ENCODE measurements at regions not wholly inside any gene's neighbourhood (a gene's known extent, or its start where the extent isn't known, plus 50 kb on each side); places are given as distances from the start of the nearest gene placed in this dataset.
A peak's percentile ranks its signal among the peaks of the same experiment; 100 is the strongest.

- Histone ChIP-seq H3K4me3 (no peak overlapping the region), H3K27ac (peak overlapping the region in 1 of 4 donors; percentile 94), H3K9me3 (no peaks in the 10 kb centered on the region), H3K4me1 (peaks cover 3 to 16% (median 4%) of the 10 kb centered on the region in 4 donors), H3K27me3 (no peaks in the 10 kb centered on the region), H3K36me3 (no peaks in the 10 kb centered on the region)
- 91 to 94% methylated on average over 2 to 3 of the region's 3 CpGs for WGBS, 2 donors (ENCODE audit: low coverage in 1 of 2)
- in situ Hi-C loops (cut with MboI; ENCODE audit: low pct_ligation_motif_present in 1 of 4, low pct_unique_long_range_greater_than_20kb in 1 of 4, low sequenced_read_pairs in 3 of 4): loop anchor here (5.0 to 25.0 kb wide), 6 partner anchors 244 to 534 kb away; no protein-coding TSS in a partner anchor
- intact Hi-C loops (cut with DNase I; ENCODE audit: low total_unique reads): loop anchor here (5.0 kb wide), 1 partner anchor 191 kb away; no protein-coding TSS in a partner anchor
- TF ChIP-seq POLR2AphosphoS5 (IDR thresholded peaks at IDR 0.05) (no peak), CTCF (IDR thresholded peaks at IDR 0.05) (no peak), POLR2A (IDR thresholded peaks at IDR 0.05) (no peak), EP300 (IDR thresholded peaks at IDR 0.05; ENCODE audit: low read depth) (no peak)
- no peak for DNase-seq
Measured at GRCh38 chr4:140258476-140258875, 104.5 kb upstream of the MAML3 start.

GRCh38 chr4:140257461-140258305 is 103.7 kb upstream of the MAML3 start:
- intact Hi-C loops (cut with DNase I; ENCODE audit: low total_unique reads): loop anchor here (5.0 kb wide), 1 partner anchor 190 kb away; no protein-coding TSS in a partner anchor

GRCh38 chr4:140256941-140257340 is 103.0 kb upstream of the MAML3 start:
- DNase-seq: no peak
- Histone ChIP-seq H3K9me3 (no peaks in the 10 kb centered on the region), H3K4me1 (peaks cover 9 to 27% (median 13%) of the 10 kb centered on the region in 4 donors), H3K36me3 (no peaks in the 10 kb centered on the region), H3K27ac (peak overlapping the region; percentile 20 to 94 (median 62)), H3K27me3 (no peaks in the 10 kb centered on the region), H3K4me3 (no peak overlapping the region)
- in situ Hi-C loops (cut with MboI; ENCODE audit: low pct_ligation_motif_present in 1 of 4, low pct_unique_long_range_greater_than_20kb in 1 of 4, low sequenced_read_pairs in 3 of 4) (loop anchor here (5.0 to 25.0 kb wide), 6 partner anchors 242 to 532 kb away; no protein-coding TSS in a partner anchor), intact Hi-C loops (cut with DNase I; ENCODE audit: low total_unique reads) (loop anchor here (5.0 kb wide), 1 partner anchor 190 kb away; no protein-coding TSS in a partner anchor)
- WGBS, 2 donors (ENCODE audit: low coverage in 1 of 2): 41 to 55% methylated on average over 2 of the region's 2 CpGs
- no peak for TF ChIP-seq CTCF (IDR thresholded peaks at IDR 0.05)
- TF ChIP-seq POLR2A (IDR thresholded peaks at IDR 0.05): no peak
- TF ChIP-seq EP300 (IDR thresholded peaks at IDR 0.05; ENCODE audit: low read depth): no peak
- TF ChIP-seq POLR2AphosphoS5 (IDR thresholded peaks at IDR 0.05): no peak

More at GRCh38 chr4:140257461-140258305, 103.7 kb upstream of the MAML3 start:
- Histone ChIP-seq H3K4me3 (no peak overlapping the region), H3K4me1 (peaks cover 3 to 20% (median 6%) of the 10 kb centered on the region in 4 donors), H3K27ac (peak overlapping the region; percentile 20 to 94 (median 62)), H3K36me3 (no peaks in the 10 kb centered on the region), H3K9me3 (no peaks in the 10 kb centered on the region), H3K27me3 (no peaks in the 10 kb centered on the region)
- no peak for DNase-seq
- WGBS, 2 donors (ENCODE audit: low coverage in 1 of 2): 72% methylated on average over 10 of the region's 10 CpGs; no CpG with 5 or more reads in 1 of the 2 donors
- peak in 1 of 3 donors; percentile 37 for TF ChIP-seq POLR2AphosphoS5 (IDR thresholded peaks at IDR 0.05)
- no peak for TF ChIP-seq EP300 (IDR thresholded peaks at IDR 0.05; ENCODE audit: low read depth)
- no peak for TF ChIP-seq CTCF (IDR thresholded peaks at IDR 0.05)
- TF ChIP-seq POLR2A (IDR thresholded peaks at IDR 0.05): no peak
- in situ Hi-C loops (cut with MboI; ENCODE audit: low pct_ligation_motif_present in 1 of 4, low pct_unique_long_range_greater_than_20kb in 1 of 4, low sequenced_read_pairs in 3 of 4): loop anchor here (5.0 to 25.0 kb wide), 6 partner anchors 243 to 533 kb away; no protein-coding TSS in a partner anchor

GRCh38 chr4:140256335-140256734 is 102.4 kb upstream of the MAML3 start:
- in situ Hi-C loops (cut with MboI; ENCODE audit: low pct_ligation_motif_present in 1 of 4, low pct_unique_long_range_greater_than_20kb in 1 of 4, low sequenced_read_pairs in 3 of 4): loop anchor here (5.0 to 25.0 kb wide), 6 partner anchors 242 to 532 kb away; no protein-coding TSS in a partner anchor

More at GRCh38 chr4:140256335-140256734, 102.4 kb upstream of the MAML3 start:
- peak overlapping the region in 3 of 4 donors; percentile 32 to 94 (median 92) for H3K27ac ChIP-seq
- intact Hi-C loops (cut with DNase I; ENCODE audit: low total_unique reads): loop anchor here (5.0 kb wide), 1 partner anchor 189 kb away; no protein-coding TSS in a partner anchor
- no peak for TF ChIP-seq POLR2A (IDR thresholded peaks at IDR 0.05)
- no peak for TF ChIP-seq POLR2AphosphoS5 (IDR thresholded peaks at IDR 0.05)
- TF ChIP-seq CTCF (IDR thresholded peaks at IDR 0.05): no peak
- no peak for TF ChIP-seq EP300 (IDR thresholded peaks at IDR 0.05; ENCODE audit: low read depth)
- peak; percentile 21 for DNase-seq
- H3K4me1 ChIP-seq: peaks cover 12 to 32% (median 15%) of the 10 kb centered on the region in 4 donors
- WGBS, 2 donors (ENCODE audit: low coverage in 1 of 2): 77% methylated on average over 2 of the region's 2 CpGs; no CpG with 5 or more reads in 1 of the 2 donors
- H3K36me3 ChIP-seq: no peaks in the 10 kb centered on the region
- H3K4me3 ChIP-seq: no peak overlapping the region
- H3K27me3 ChIP-seq: no peaks in the 10 kb centered on the region
- no peaks in the 10 kb centered on the region for H3K9me3 ChIP-seq
